Left lung (tissue), 4 donors: ENCODE measurements at regions not wholly inside any gene's neighbourhood (a gene's known extent, or its start where the extent isn't known, plus 50 kb on each side); places are given as distances from the start of the nearest gene placed in this dataset.
"Not testable (repeated sequence)": the region's sequence is repeated elsewhere in the genome, so short reads cannot be mapped to it uniquely, and the experiment has no call there.

ENCODE experiments used
- ATAC-seq: fragments of 200-7000 bp; cut with Tn5 transposase; one replicate; pipeline ENCODE4 v1.9.1; 2020; ENCODE audit warnings: moderate library complexity
- DNase-seq, 4 donors: peaks; one replicate each; pipeline ENCODE4 v3.0.0-alpha.2; 2013 to 2020
- H3K27ac ChIP-seq, 2 donors: fragments of 200-600 bp; sonication (generic) in 1 of 2; one replicate each; pipeline versions ENCODE4 v1.5.0 to v1.8.0; 2020 to 2021
- H3K27me3 ChIP-seq, 2 donors: fragments of 200-600 bp; sonication (generic) in 1 of 2; one replicate each; pipeline versions ENCODE4 v1.5.0 to v1.8.0; 2020 to 2021
- H3K36me3 ChIP-seq, 2 donors: fragments of 200-600 bp; sonication (generic) in 1 of 2; one replicate each; pipeline versions ENCODE4 v1.5.0 to v1.8.0; 2020 to 2021
- H3K4me1 ChIP-seq, 2 donors: fragments of 200-600 bp; one replicate each; pipeline ENCODE4 v1.8.0; 2021
- H3K4me3 ChIP-seq, 2 donors: fragments of 200-600 bp; sonication (generic) in 1 of 2; one replicate each; pipeline versions ENCODE4 v1.5.0 to v1.8.0; 2020 to 2021; ENCODE audit warnings: mild to moderate bottlenecking in 1 of 2
- H3K9me3 ChIP-seq, 2 donors: fragments of 200-600 bp; sonication (generic) in 1 of 2; one replicate each; pipeline versions ENCODE4 v1.5.0 to v1.8.0; 2020 to 2021
- intact Hi-C, 2 donors: fragments of 100-400 bp; cut with DNase I; formaldehyde crosslinking; loops; one replicate each; pipeline versions ENCODE4 v1.11.2 to v1.14.2; 2022
- TF ChIP-seq, protein P1 (sequence below), 2 donors: fragments of 200-600 bp; sonication (generic) in 1 of 2; IDR thresholded peaks; one replicate each; pipeline versions ENCODE4 v1.5.0 to v1.8.0; 2021; ENCODE audit warnings: antibody characterized with exemption in 2 of 2
- donor health status: DM: no; HTN: yes; CAD: no.
- donor health status: DM: no; HTN: no; CAD: no.

DNA sequence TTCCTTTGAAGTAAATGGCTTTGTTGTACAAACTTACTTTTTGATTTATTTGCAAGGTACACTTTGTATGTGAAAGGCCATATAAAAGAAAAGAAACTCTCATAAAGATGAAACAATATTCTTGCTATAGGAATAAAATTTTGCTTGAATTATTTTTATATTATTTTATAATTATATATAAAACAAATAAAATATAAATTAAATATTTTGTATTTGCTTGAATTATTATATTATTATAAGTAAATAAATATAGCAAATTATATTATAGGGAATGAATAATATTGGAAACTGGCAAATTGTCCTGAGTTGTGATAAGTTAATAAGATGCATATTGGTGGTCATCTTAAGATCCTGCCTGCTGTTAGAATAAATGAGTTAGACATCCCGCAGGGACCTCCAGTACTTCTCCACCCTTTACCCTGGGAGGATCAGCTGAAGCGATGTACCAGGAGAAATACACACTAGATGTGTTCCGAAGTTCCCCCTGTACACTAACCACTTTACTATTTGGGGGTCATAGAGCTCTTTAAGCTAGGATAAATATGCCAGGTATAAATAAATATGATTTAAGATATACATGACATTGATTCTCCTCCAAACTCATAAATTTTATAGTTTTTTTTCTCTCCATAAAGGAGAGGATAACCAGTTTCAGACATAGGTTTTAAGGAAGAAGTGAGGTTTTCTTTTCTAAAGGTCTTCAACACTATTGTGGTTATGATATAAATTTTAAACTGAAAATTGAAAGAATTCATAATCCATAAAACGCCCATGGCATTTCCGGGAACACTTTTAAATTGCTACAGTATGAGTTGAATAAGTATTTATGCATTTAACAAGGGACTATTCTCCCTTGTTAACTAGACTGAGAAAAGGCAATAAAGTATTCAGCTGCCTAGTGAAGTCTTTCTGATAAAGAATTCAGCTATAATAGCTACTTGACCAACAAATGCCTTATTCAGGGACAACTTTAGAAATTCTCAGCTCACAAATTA lies 486.3 kb upstream of the MARCKS start:
- intact Hi-C loops = no loop called here
- TF ChIP-seq, protein P1, sequence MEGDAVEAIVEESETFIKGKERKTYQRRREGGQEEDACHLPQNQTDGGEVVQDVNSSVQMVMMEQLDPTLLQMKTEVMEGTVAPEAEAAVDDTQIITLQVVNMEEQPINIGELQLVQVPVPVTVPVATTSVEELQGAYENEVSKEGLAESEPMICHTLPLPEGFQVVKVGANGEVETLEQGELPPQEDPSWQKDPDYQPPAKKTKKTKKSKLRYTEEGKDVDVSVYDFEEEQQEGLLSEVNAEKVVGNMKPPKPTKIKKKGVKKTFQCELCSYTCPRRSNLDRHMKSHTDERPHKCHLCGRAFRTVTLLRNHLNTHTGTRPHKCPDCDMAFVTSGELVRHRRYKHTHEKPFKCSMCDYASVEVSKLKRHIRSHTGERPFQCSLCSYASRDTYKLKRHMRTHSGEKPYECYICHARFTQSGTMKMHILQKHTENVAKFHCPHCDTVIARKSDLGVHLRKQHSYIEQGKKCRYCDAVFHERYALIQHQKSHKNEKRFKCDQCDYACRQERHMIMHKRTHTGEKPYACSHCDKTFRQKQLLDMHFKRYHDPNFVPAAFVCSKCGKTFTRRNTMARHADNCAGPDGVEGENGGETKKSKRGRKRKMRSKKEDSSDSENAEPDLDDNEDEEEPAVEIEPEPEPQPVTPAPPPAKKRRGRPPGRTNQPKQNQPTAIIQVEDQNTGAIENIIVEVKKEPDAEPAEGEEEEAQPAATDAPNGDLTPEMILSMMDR (IDR thresholded peaks at IDR 0.05) = no peak
- ATAC-seq = no peak
- Histone ChIP-seq H3K27ac (no peak overlapping the region), H3K4me3 (no peak overlapping the region), H3K27me3 (no peaks in the 10 kb centered on the region), H3K9me3 (no peaks in the 10 kb centered on the region), H3K4me1 (no peaks in the 10 kb centered on the region), H3K36me3 (no peaks in the 10 kb centered on the region)
- no peak for DNase-seq

DNA sequence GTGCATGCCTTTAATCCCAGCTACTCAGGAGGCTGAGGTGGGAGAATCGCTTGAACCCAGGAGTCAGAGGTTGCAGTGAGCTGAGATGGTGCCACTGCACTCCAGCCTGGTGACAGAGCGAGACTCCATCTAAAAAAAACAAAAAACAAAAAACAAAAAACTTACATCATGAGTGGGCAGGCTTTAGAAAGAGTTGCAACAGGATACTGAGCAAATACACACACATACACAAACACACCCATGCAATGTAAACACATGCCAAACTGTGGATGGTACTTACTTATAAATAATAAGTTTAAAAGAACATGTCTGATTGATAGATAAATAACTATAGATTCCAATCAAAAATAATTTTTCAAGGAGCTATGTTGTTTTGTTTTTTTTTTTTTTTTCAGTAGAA lies 481.7 kb upstream of the MARCKS start:
- H3K9me3 ChIP-seq, DNase-seq, H3K27ac ChIP-seq, intact Hi-C loops, H3K4me3 ChIP-seq, H3K36me3 ChIP-seq, H3K27me3 ChIP-seq, H3K4me1 ChIP-seq, ATAC-seq: not testable (repeated sequence)

DNA sequence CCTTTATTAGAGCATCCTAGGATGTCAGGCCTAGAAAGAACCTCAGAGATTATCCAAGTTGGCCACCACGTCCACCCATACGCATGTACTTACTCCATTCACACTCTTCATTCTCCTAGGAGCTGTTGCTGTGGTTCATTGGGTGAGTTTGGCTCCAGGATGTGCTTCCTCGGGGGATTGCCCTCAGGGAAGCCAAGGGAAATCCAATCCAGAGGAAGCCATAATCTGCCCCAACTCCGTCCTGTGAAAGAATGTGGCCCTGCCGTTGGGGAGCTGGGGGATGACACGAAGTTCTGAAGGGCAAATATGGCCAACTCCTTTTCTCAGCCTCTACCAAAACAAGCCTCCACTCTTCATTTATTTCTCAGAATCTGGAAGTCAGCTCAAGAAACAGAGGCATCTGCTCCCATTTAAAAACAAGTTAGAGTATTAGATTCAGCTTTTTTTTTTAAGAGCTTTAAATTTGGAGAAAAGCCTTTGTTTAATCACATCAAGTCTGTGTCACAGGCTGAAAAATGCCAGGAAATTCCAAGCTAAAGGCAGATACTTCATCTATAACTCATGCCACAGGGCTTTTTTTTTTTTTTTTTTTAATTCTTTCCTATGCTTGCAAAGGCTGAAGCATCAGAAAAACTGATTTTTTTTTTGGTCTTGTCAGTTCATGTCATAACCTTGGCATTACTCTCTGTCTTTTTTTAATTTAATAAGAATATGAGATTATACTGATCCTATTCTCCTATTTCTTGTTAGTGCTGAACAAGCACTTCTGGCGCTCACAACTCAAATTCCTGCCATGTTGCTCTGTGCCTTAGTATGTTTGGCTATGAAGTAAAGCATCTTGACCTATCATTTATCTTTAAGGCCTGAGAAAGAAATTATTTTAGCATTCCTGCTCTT lies 480.9 kb upstream of the MARCKS start:
- no peaks in the 10 kb centered on the region for H3K9me3 ChIP-seq
- H3K36me3 ChIP-seq = no peaks in the 10 kb centered on the region
- H3K4me3 ChIP-seq = no peak overlapping the region
- DNase-seq (no peak), ATAC-seq (no peak)
- H3K27me3 ChIP-seq = no peaks in the 10 kb centered on the region
- intact Hi-C loops = no loop called here
- TF ChIP-seq, protein P1 (IDR thresholded peaks at IDR 0.05) = no peak
- H3K4me1 ChIP-seq = no peaks in the 10 kb centered on the region
- no peak overlapping the region for H3K27ac ChIP-seq

DNA sequence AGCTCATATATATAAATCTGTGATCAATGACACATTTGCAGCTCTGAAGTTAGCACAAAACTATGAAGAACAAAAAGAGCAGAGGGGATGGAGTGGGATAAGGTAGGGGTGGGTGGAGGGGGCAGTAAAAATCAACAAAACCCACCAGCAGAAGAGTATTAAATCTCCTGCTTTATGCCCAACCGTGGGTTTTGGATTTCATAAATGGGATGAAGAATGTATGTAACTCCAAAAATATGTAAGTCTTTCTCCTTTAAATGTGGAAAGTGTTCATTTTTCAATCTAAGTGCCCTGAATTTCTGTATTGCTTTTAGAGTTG lies 480.3 kb upstream of the MARCKS start:
- Histone ChIP-seq H3K4me3 (no peak overlapping the region), H3K9me3 (no peaks in the 10 kb centered on the region), H3K27ac (no peak overlapping the region), H3K27me3 (no peaks in the 10 kb centered on the region), H3K4me1 (no peaks in the 10 kb centered on the region), H3K36me3 (no peaks in the 10 kb centered on the region)
- no peak for ATAC-seq
- intact Hi-C loops = no loop called here
- TF ChIP-seq, protein P1 (IDR thresholded peaks at IDR 0.05) = no peak
- no peak for DNase-seq

DNA sequence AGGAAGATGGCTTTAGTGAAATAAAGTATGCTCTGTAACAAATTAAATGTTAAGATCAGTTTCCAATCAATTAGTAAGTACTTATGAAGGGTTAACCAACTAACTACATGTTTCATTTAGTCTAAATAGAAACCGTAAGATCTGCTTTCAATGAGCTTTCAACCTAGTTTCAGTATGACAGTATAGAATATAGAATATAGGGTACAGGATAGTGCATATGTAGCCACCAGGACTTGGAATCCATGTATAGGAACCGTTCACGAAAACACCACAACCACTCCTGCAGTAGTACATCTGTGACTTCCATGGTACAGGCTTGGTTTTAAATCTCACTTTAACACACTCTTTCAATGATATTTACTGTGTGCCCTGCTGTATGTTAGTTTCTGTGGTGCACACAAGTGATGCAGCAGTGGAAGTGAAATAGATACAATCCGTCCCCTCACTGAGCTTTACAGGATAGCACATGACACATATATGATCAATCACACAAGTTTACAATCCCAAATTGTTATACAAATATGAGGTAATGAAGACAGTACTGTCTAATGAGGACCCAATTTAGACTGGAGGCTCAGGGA lies 479.7 kb upstream of the MARCKS start:
- DNase-seq (no peak), ATAC-seq (no peak)
- intact Hi-C loops = no loop called here
- Histone ChIP-seq H3K4me1 (no peaks in the 10 kb centered on the region), H3K27me3 (no peaks in the 10 kb centered on the region), H3K4me3 (no peak overlapping the region), H3K9me3 (no peaks in the 10 kb centered on the region), H3K27ac (no peak overlapping the region), H3K36me3 (no peaks in the 10 kb centered on the region)
- TF ChIP-seq, protein P1 (IDR thresholded peaks at IDR 0.05) = no peak
